ENCODE measurements at regions not wholly inside any gene's neighbourhood (a gene's known extent, or its start where the extent isn't known, plus 50 kb on each side); places are given as distances from the start of the nearest gene placed in this dataset.

DNA sequence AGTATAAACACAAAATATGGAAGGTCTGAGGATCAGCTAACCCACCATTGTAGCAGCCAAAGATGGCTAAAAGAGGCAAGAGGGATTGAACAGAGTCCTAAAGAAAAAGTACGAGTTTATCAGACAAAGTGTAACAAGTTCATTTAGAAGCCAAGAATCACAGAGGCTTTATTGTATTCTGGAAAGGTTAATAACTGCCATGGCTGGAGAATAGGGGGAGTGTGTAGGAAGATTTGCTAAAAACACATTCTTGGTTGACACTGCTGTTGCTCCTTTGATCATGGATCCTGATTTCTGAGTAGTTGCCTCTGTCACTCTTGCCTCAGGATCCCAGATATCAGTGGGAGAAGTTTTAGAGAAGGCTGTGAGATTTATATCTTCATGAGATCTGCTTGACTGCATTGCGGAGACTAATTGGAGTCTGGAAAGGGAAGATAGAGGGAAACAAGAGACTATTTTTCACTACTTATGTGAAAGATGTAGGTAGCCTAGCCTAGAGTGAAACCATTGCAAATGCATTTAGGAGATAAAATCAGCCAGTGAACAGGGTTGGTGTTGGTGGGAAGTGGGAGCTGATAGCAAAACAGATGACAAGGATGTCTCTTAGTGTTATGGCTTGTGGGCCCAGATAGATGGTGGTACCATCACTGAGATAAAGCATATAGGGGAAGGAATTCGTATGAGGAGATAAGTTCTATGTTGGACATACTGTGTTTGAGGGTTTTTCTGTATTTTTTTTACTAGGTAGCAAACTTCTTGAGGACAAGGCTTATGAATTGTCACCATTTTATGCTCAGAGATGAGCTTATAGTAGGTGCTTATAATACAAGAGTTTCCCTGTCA, 402.9 kb upstream of the PDE3A start:
- no peak for DNase-seq

- no peak for DNase-seq
Observed at GRCh38 chr12:19967001-19967400, 401.3 kb upstream of the PDE3A start.

GRCh38 chr12:19967431-19967830, 400.9 kb upstream of the PDE3A start:
- DNase-seq = no peak

DNA sequence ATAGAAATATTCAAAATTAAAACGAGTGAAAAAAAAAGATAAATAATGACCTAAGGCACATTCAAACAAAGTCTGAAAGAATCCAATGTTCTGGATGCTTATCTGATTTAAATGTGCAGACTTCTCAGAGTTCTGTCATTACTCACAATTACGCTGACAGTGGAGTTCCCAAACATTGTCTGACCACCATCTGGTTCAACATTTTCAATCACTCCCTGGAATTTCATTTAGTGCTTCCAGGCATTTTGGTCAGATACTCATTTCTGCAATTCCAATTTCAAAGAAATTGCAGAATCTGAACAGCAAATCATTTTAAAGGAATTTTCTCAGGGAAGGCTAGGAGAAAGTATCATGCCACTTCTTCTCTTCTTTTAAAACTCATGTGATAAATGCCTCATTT, 398.2 kb upstream of the PDE3A start:
- DNase-seq = no peak

DNA sequence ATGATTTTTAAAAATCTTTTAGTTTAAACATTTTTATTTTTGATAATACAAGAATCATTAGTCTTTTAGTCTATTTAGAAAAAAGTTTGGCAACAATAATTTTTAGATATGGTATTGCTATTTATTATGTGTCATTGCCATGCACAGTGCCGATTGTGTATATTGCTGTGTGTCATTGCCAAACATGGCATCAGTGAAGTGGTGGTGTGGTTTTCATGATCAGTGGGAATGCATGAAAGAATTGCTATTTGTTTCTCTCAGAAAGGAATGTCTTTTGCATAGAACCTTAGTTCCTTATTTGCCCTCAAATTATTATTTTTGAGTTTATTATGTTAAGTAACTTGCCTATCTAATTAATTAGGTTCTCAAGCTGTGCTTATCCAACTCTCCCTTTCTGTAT, 397.5 kb upstream of the PDE3A start:
- no peak for DNase-seq

DNA sequence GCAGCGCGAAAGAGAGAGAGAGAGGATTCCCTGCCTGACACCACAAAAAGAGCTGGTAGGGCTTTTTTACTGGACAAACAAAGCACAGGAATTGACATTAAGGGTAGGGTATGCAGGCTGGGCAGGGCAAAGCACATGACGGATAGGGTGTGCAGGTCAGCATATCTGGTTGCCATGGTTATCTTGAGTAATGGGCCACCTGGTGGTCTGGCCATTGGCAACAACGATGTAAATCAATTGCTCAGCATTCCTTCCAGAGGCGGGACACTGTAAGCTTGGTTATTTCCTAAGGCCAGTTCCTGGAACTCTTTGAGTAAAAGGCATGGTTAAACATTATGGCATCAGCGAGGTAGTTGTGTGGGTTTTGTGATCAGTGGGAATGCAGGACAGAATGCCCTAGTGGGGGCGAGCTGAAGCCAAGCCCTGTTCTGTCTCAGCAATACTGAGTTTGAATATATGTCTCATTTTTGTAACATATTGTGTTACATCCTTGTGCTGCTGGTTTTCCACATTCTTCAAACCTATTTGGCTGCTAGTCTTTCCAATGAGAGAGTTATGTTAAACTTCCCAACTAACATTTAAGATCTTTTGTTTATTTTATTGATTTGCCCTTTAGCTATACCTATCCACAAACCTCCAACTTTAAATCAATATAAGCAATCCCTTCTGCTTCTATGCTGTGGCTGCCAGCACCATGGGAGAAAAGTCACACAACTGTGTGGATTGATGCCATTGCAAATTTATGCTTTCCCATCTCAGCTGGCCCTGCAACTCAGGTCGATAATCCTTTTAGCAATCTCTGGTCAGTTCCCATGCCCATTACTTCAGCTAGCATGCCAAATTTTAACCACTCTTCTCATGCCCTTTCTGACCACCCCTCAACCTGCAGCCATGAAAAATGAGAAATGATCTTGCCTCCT, 396.7 kb upstream of the PDE3A start:
- no peak for DNase-seq

DNA sequence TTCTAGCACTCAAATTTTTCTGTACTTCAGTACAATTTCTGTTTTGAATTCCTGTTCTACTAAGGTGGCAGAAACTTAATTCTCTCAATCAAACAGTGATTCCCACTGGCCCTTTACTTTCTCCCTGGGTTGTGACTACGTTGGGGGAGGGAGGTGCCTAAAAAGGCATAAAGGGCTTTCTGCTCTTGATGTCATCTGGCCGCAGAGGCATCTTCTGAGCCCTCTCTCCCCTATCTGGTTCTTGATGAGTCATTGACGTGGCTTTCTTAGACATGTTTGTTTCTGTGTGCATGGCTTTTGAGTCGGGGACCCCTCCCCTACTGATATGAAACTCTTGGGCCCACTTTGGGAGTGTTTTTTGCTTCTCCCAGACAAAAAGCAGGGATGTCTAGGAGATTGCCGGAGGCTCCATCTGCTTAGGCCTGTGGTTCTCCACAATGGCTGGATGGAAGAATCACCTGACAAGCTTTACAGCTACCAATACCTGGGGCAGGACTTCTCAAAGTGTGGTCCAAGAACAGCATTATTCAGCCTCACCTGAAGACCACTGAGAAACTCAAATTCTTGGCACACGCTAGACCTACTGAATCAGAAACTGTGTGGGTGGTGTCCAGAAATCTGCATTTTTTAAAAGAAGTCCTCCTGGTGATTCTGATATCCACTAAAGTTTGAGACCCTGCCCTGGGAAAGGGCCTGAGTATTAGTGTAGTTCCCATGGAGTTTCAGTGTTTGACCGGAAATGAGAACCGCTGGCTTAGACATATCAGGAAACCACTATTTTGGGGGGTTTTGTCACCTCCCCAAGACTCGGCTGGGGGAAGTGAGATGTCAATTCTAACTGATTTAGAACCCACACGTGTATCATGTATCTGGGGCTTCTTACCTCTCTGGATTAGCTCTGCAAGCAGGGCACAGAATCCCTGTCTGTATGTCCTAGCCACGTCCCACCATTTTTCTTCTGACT, 395.7 kb upstream of the PDE3A start:
- no peak for DNase-seq

- no peak for DNase-seq
Observed at GRCh38 chr12:19978193-19978592, 390.1 kb upstream of the PDE3A start.

GRCh38 chr12:19979584-19979983, 388.8 kb upstream of the PDE3A start:
- DNase-seq = no peak

GRCh38 chr12:19981944-19982343, 386.4 kb upstream of the PDE3A start:
- no peak for DNase-seq

DNA sequence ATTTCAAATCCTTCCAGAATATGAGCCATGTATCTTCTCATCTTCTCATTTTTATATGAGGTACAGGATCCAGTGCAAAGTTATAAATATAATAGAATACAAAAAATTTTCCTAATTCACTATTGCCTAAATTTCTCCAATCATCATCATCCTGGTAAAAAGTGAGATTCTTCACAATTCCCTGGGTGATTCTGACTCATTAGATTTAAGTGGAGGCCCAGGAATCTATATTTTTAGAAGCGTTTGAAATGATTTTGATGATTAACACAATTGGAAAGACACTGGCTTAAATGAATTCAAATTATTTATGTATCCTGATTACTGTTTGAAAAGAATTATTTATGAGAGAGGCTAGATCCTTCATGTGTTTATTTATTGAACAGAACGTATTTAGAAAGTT, 380.3 kb upstream of the PDE3A start:
- no peak for DNase-seq

- no peak for DNase-seq
Observed at GRCh38 chr12:19988459-19988873, 379.9 kb upstream of the PDE3A start.

- no peak for DNase-seq
Observed at GRCh38 chr12:19988948-19989347, 379.4 kb upstream of the PDE3A start.

GRCh38 chr12:19991146-19991545, 377.2 kb upstream of the PDE3A start:
- no peak for DNase-seq

DNA sequence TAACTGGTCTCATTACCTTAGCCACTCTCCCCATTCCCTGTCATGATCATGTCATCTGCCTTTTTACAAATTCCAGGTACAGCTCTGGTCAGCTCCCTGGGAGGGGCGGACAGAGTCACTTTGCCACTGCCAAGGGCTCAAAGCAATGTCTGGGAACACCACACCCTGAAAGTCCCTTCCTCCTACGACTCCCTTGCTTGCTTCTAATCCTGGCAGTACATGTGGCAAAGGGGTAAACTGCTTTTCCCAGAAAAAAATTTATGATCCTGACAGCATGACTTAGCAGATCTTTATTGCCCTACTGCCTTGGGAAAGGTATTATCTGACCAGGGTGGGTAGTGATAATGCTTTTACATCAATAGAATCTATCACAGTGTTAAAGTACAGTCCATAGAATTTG, 376.0 kb upstream of the PDE3A start:
- no peak for DNase-seq

GRCh38 chr12:19994968-19995367, 373.4 kb upstream of the PDE3A start:
- no peak for DNase-seq

DNA sequence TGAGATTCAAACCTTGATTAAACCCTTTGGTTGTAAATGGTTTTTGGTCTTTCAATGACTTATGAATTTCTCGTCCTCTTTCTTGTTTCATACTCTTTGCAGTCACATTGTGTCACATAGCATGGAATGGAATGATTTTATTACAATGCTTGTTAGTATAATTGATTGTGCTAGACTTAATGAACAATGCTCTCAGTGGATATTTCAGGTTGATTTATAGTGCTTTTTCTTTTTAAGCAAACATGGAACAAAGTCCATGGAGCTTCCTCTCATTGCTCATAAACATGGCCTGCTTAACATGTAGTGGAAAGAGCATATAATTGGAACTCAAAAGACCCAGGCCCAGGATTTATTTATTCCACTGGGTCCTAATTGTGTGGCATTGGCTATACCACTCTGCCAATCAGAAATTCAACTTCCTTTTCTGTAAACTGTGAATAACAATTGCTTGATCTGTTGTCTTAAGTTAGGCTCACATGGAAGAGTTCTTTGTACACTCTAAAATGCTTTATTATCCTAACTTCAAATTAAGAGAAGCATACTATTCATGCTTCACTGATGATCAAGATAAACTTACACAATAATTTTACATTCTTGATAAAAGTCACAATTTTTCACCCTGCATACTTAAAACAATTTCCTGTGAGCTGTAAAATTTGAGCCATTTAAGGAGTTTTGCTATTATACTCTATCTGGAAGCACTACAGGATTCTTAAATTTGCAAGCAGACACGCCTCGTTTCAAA, 370.5 kb upstream of the PDE3A start:
- no peak for DNase-seq

GRCh38 chr12:19998411-19998810, 369.9 kb upstream of the PDE3A start:
- DNase-seq = no peak

- DNase-seq = no peak
Observed at GRCh38 chr12:19998961-19999804, 369.2 kb upstream of the PDE3A start.

GRCh38 chr12:19999805-20000138, 368.6 kb upstream of the PDE3A start:
- DNase-seq = no peak

- no peak for DNase-seq
Observed at GRCh38 chr12:20000229-20000849, 368.0 kb upstream of the PDE3A start.
